H1 (cell line): ENCODE measurements at regions not wholly inside any gene's neighbourhood (a gene's known extent, or its start where the extent isn't known, plus 50 kb on each side); places are given as distances from the start of the nearest gene placed in this dataset.

ENCODE experiments used
- CTCF ChIA-PET: fragments of 300-600 bp; sonication (Branson Sonifier 250); formaldehyde crosslinking; loops from one replicate; lab custom pipeline; 2021; ENCODE audit not compliant: partially characterized antibody; lab: Charles Lee
- POLR2A ChIA-PET: fragments of 300-600 bp; sonication (Branson Sonifier 250); formaldehyde crosslinking; loops from one replicate; lab custom pipeline; 2021; ENCODE audit warnings: inconsistent platforms; ENCODE audit not compliant: partially characterized antibody; lab: Charles Lee
- DNase-seq, 2 experiments: peaks; one replicate each; pipeline versions ENCODE4 v3.0.0 to v3.0.0-alpha.2; 2010 to 2022; ENCODE audit warnings: low spot score in 2 of 2, low read depth in 1 of 2, mixed read lengths in 1 of 2
- FAIRE-seq: peaks from 2 replicates; lab custom pipeline; 2011; peaks lifted over from hg19 to GRCh38; lab: Jason Lieb, UNC
- H2AFZ ChIP-seq: 2 replicates; pipeline ENCODE4 v1.8.1; 2012; ENCODE audit warnings: low read length, inconsistent platforms
- H2AK5ac ChIP-seq: 2 replicates; pipeline ENCODE4 v1.6.1; 2013; ENCODE audit warnings: low read depth, low read length
- H2BK120ac ChIP-seq: replicated peaks from 2 replicates; pipeline ENCODE3; 2013; ENCODE audit warnings: low read depth, low read length, inconsistent platforms
- H2BK12ac ChIP-seq: 2 replicates; pipeline ENCODE4 v1.6.1; 2013; ENCODE audit warnings: low read depth, low read length
- H2BK15ac ChIP-seq: 2 replicates; pipeline ENCODE4 v1.6.1; 2013; ENCODE audit warnings: low read length
- H2BK20ac ChIP-seq: 2 replicates; pipeline ENCODE4 v1.6.1; 2013; ENCODE audit warnings: low read length
- H2BK5ac ChIP-seq: 2 replicates; pipeline ENCODE4 v1.6.1; 2013; ENCODE audit warnings: low read depth, low read length
- H3K14ac ChIP-seq: 2 replicates; pipeline ENCODE4 v1.6.1; 2013; ENCODE audit warnings: inconsistent platforms; ENCODE audit not compliant: insufficient read length
- H3K18ac ChIP-seq: 2 replicates; pipeline ENCODE4 v1.6.1; 2013; ENCODE audit warnings: low read length; ENCODE audit errors: extremely low read depth
- H3K23ac ChIP-seq: 2 replicates; pipeline ENCODE4 v1.6.1; 2013; ENCODE audit warnings: inconsistent platforms; ENCODE audit not compliant: insufficient read length
- H3K23me2 ChIP-seq: 2 replicates; pipeline ENCODE4 v1.6.1; 2013; ENCODE audit warnings: low read depth, low read length
- H3K27ac ChIP-seq: 2 replicates; pipeline ENCODE4 v1.6.1; 2011; ENCODE audit warnings: low read depth, low read length, inconsistent platforms
- H3K27me3 ChIP-seq, 4 experiments: replicated peaks in 1 of 4; 1 replicate in 1 of 4; 2 replicates in 3 of 4; pipeline versions ENCODE4 v1.6.1 to v1.8.1; 2011 to 2013; ENCODE audit warnings: low read length in 3 of 4, mild to moderate bottlenecking in 3 of 4, inconsistent platforms in 2 of 4, mixed read lengths in 2 of 4, moderate library complexity in 1 of 4; ENCODE audit not compliant: control insufficient read depth in 3 of 4, insufficient read depth in 3 of 4; ENCODE audit errors: extremely low read depth in 1 of 4
- H3K36me3 ChIP-seq, 4 experiments: 2 replicates each; pipeline versions ENCODE4 v1.6.1 to v1.8.1; 2011 to 2013; ENCODE audit warnings: mild to moderate bottlenecking in 4 of 4, low read length in 3 of 4, moderate library complexity in 2 of 4, control low read depth in 1 of 4, inconsistent platforms in 1 of 4; ENCODE audit not compliant: insufficient read depth in 4 of 4, control insufficient read depth in 2 of 4
- H3K4ac ChIP-seq: replicated peaks from 2 replicates; pipeline ENCODE3; 2013; ENCODE audit warnings: low read length, low read depth, mixed read lengths, inconsistent platforms; ENCODE audit not compliant: insufficient read length
- H3K4me1 ChIP-seq, 4 experiments: replicated peaks in 1 of 4; 1 replicate in 1 of 4; 2 replicates in 3 of 4; pipeline versions ENCODE4 v1.6.1 to v1.8.1; 2011 to 2013; ENCODE audit warnings: low read length in 3 of 4, inconsistent platforms in 2 of 4, mixed read lengths in 1 of 4; ENCODE audit not compliant: insufficient read depth in 4 of 4, control insufficient read depth in 3 of 4
- H3K4me2 ChIP-seq, 2 experiments: 2 replicates each; pipeline versions ENCODE4 v1.6.1 to v1.8.1; 2011 to 2013; ENCODE audit warnings: low read depth in 2 of 2, low read length in 2 of 2, control low read depth in 1 of 2, inconsistent platforms in 1 of 2, mild to moderate bottlenecking in 1 of 2; ENCODE audit not compliant: insufficient read depth in 1 of 2
- H3K4me3 ChIP-seq, 4 experiments: fragments of 200-600, 300-600 bp in 1 of 4; sonication (generic), shearing (Covaris generic), sonication (Bioruptor Twin) in 1 of 4; 2 replicates each; pipeline versions ENCODE4 v1.5.1 to v1.8.1; 2011 to 2016; ENCODE audit warnings: low read length in 4 of 4, low read depth in 3 of 4, control low read depth in 2 of 4, inconsistent platforms in 2 of 4, mild to moderate bottlenecking in 2 of 4, mixed read lengths in 1 of 4, moderate library complexity in 1 of 4; ENCODE audit not compliant: insufficient read depth in 2 of 4; ENCODE audit errors: extremely low read depth in 1 of 4
- H3K56ac ChIP-seq: replicated peaks from 2 replicates; pipeline ENCODE3; 2013; ENCODE audit warnings: low read depth, mild to moderate bottlenecking, mixed read lengths, low read length, inconsistent platforms; ENCODE audit not compliant: insufficient read length
- H3K79me1 ChIP-seq: 2 replicates; pipeline ENCODE4 v1.6.1; 2013; ENCODE audit warnings: low read depth, low read length, control low read depth
- H3K79me2 ChIP-seq, 2 experiments: 2 replicates each; pipeline versions ENCODE4 v1.6.1 to v1.8.1; 2012 to 2013; ENCODE audit warnings: low read length in 2 of 2, mild to moderate bottlenecking in 2 of 2, inconsistent platforms in 1 of 2; ENCODE audit not compliant: insufficient read depth in 2 of 2, control insufficient read depth in 1 of 2
- H3K9ac ChIP-seq, 4 experiments: replicated peaks in 1 of 4; 1 replicate in 1 of 4; 2 replicates in 3 of 4; pipeline versions ENCODE4 v1.6.1 to v1.8.1; 2011 to 2013; ENCODE audit warnings: low read depth in 3 of 4, low read length in 3 of 4, control low read depth in 2 of 4, mild to moderate bottlenecking in 2 of 4, moderate library complexity in 2 of 4, inconsistent platforms in 1 of 4; ENCODE audit errors: extremely low read depth in 1 of 4
- H3K9me3 ChIP-seq, 2 experiments: 2 replicates each; pipeline versions ENCODE4 v1.6.1 to v1.8.1; 2012 to 2013; ENCODE audit warnings: mild to moderate bottlenecking in 2 of 2, moderate library complexity in 2 of 2, control low read depth in 1 of 2, inconsistent platforms in 1 of 2, low read depth in 1 of 2, low read length in 1 of 2, mixed read lengths in 1 of 2; ENCODE audit not compliant: insufficient read depth in 2 of 2
- H4K20me1 ChIP-seq, 2 experiments: replicated peaks in 1 of 2; 2 replicates each; pipeline versions ENCODE3 to v1.8.1; 2011 to 2013; ENCODE audit warnings: inconsistent platforms in 2 of 2, low read length in 2 of 2, mild to moderate bottlenecking in 1 of 2; ENCODE audit not compliant: insufficient read depth in 2 of 2, control insufficient read depth in 1 of 2
- H4K5ac ChIP-seq: 2 replicates; pipeline ENCODE4 v1.6.1; 2013; ENCODE audit warnings: low read length, low read depth, mixed read lengths, inconsistent platforms; ENCODE audit not compliant: insufficient read length
- H4K8ac ChIP-seq: 2 replicates; pipeline ENCODE4 v1.8.0; 2013; ENCODE audit warnings: mild to moderate bottlenecking, moderate library complexity, low read length, inconsistent platforms; ENCODE audit not compliant: insufficient read depth; ENCODE audit errors: extremely low read depth
- H4K91ac ChIP-seq: replicated peaks from 2 replicates; pipeline ENCODE3; 2013; ENCODE audit warnings: low read length, mixed read lengths, inconsistent platforms; ENCODE audit not compliant: insufficient read length
- ATF2 ChIP-seq: IDR thresholded peaks from 2 replicates; pipeline ENCODE4 v1.6.1; 2012; ENCODE audit warnings: low read length, inconsistent platforms
- ATF3 ChIP-seq: IDR thresholded peaks from 2 replicates; pipeline ENCODE4 v1.6.1; 2011; ENCODE audit warnings: low read depth, mild to moderate bottlenecking, low read length; ENCODE audit not compliant: insufficient read depth
- CBX5 ChIP-seq: fragments of 300-800, 300-1000 bp; sonication (generic); IDR thresholded peaks from 2 replicates; pipeline ENCODE4 v1.7.1; 2016; ENCODE audit warnings: antibody characterized with exemption, low read length, low read depth
- JUND ChIP-seq: IDR thresholded peaks from 2 replicates; pipeline ENCODE4 v1.6.1; 2011; ENCODE audit warnings: mild to moderate bottlenecking, improper control_type of control experiment, low read length
- KDM1A ChIP-seq: fragments of 200-600, 300-600 bp; sonication (generic); IDR thresholded peaks from 2 replicates; pipeline ENCODE4 v1.7.1; 2016; ENCODE audit warnings: mild to moderate bottlenecking, low read length, borderline replicate concordance
- PHF8 ChIP-seq: fragments of 200-600 bp; sonication (generic); conservative IDR thresholded peaks from 2 replicates; pipeline ENCODE4 v1.7.1; 2012; ENCODE audit warnings: low read depth, mild to moderate bottlenecking, inconsistent platforms, low read length, moderate library complexity
- POLR2AphosphoS5 ChIP-seq: IDR thresholded peaks from 2 replicates; pipeline ENCODE4 v1.6.1; 2011; ENCODE audit warnings: low read depth, low read length
- RBBP5 ChIP-seq: IDR thresholded peaks from 2 replicates; pipeline ENCODE4 v1.7.1; 2012; ENCODE audit warnings: low read depth, mild to moderate bottlenecking, inconsistent platforms, low read length, moderate library complexity, borderline replicate concordance
- RFX5 ChIP-seq: IDR thresholded peaks from 2 replicates; pipeline ENCODE4 v1.6.1; 2011; ENCODE audit warnings: low read depth, low read length, improper control_type of control experiment, borderline replicate concordance
- TAF7 ChIP-seq: optimal IDR thresholded peaks from 2 replicates; pipeline ENCODE3; 2011; ENCODE audit warnings: low read depth, mild to moderate bottlenecking, inconsistent platforms, low read length, moderate library complexity, borderline replicate concordance
- TF ChIP-seq, protein P1 (sequence below): IDR thresholded peaks from 2 replicates; pipeline ENCODE4 v1.6.1; 2012; ENCODE audit warnings: inconsistent platforms

DNA sequence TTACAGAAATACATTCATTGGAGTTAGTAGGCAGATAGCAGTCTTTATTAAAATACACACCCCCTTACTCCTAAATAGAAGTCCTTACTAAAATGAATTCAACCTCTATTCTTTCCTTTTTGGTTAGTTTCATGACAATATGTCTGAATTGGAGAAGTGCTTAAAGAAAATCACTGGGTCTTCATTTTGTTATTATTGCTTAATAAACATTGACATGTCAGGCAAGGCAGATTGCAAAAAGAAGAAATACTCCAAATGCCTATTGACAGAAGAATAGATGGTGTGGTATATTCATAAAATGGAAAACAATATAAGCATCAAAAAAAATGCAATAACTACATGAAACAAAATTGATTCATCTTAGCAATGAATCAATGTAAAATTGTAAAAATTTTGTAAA lies 135.5 kb downstream of the TMEM26 start:
- H3K27ac ChIP-seq, result no peak overlapping the region
- H3K9ac ChIP-seq, result no peak overlapping the region
- POLR2A ChIA-PET, result no interaction called here
- no peaks in the 10 kb centered on the region for H3K79me1 ChIP-seq
- no peaks in the 10 kb centered on the region for H3K23me2 ChIP-seq
- TF ChIP-seq RFX5 (no peak), PHF8 (no peak), TAF7 (no peak), JUND (no peak), ATF2 (no peak), CBX5 (no peak), ATF3 (no peak), RBBP5 (no peak), POLR2AphosphoS5 (no peak), KDM1A (no peak)
- TF ChIP-seq, protein P1, sequence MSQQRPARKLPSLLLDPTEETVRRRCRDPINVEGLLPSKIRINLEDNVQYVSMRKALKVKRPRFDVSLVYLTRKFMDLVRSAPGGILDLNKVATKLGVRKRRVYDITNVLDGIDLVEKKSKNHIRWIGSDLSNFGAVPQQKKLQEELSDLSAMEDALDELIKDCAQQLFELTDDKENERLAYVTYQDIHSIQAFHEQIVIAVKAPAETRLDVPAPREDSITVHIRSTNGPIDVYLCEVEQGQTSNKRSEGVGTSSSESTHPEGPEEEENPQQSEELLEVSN, result no peak
- no peak overlapping the region for H3K14ac ChIP-seq
- no peaks in the 10 kb centered on the region for H3K27me3 ChIP-seq
- CTCF ChIA-PET, result no interaction called here
- no peak overlapping the region for H3K4me3 ChIP-seq
- no peak overlapping the region for H2BK15ac ChIP-seq
- no peaks in the 10 kb centered on the region for H3K4me1 ChIP-seq
- H4K91ac ChIP-seq, result no peak overlapping the region
- no peak overlapping the region for H4K5ac ChIP-seq
- no peak overlapping the region for H2AK5ac ChIP-seq
- H3K18ac ChIP-seq, result no peak overlapping the region
- H3K56ac ChIP-seq, result no peak overlapping the region
- DNase-seq, result no peak
- H3K9me3 ChIP-seq, result no peaks in the 10 kb centered on the region
- H2BK5ac ChIP-seq, result no peak overlapping the region
- H2BK12ac ChIP-seq, result no peak overlapping the region
- H4K20me1 ChIP-seq, result no peaks in the 10 kb centered on the region
- no peak overlapping the region for H2BK120ac ChIP-seq
- no peak for FAIRE-seq
- no peak overlapping the region for H3K4me2 ChIP-seq
- H3K79me2 ChIP-seq, result no peaks in the 10 kb centered on the region
- H3K36me3 ChIP-seq, result no peaks in the 10 kb centered on the region
- H2AFZ ChIP-seq, result no peak overlapping the region
- H3K23ac ChIP-seq, result no peak overlapping the region
- no peak overlapping the region for H4K8ac ChIP-seq
- H2BK20ac ChIP-seq, result no peak overlapping the region
- H3K4ac ChIP-seq, result no peak overlapping the region
